ENCODE measurements at regions not wholly inside any gene's neighbourhood (a gene's known extent, or its start where the extent isn't known, plus 50 kb on each side); places are given as distances from the start of the nearest gene placed in this dataset.

DNA sequence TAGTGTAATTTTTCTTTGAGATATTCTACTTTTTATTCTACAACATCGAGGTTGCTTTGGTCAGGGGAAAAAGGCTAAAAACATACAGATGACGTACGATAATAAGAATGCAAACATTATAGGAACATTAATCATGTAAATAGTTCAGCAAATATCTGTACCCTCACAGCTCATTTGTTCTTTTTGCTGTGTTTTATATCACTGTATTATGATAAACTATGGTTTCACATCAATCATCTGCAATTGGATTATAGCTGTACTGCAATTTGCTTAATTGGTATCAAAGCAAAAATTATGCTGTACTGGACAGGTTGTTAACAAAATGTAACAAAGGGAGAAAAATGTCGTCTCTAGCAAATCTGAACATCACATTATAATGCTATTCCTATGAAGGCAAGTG, 597.1 kb downstream of the EPHA7 start:
- DNase-seq (ENCODE audit: low spot score): no peak

DNA sequence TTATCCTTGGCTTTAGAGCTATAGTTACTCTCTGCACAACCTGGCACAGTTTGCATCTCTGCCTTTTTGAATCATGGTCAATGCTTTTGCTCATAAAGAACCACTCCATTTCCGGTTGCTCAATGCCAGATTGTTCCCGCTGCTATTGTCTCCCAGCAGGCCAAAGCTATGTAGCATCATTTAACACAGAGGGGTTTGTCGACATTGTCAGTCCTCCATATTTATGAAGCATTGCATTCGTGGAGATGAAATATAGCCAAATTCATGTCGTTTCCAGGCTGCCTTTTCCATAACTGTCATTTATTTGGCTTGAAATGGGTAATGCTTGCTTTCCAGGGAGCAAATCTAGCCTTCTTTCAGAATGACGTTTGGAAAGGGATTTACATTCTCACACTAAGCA, 598.8 kb downstream of the EPHA7 start:
- DNase-seq (ENCODE audit: low spot score): no peak

DNA sequence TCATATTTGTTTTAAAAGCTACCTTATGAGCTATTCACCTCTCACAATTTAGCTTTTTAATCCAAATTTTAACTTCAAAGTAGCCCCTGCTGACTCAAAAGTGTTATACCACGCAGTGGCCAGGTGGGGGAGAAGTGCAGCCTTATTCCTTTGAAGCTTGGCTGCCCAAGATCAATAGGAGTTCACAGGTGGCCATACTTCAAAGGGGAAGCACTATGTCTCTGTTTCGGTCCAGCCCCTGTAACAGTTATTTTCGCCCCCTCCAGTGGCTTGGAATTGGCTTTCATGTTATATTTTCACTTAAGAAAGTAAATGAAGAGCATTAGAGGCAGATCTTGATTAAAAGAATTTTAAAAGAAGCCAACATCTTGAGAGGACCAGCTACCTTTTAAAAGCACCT, 608.4 kb downstream of the EPHA7 start:
- DNase-seq (ENCODE audit: low spot score): peak; percentile 12

DNA sequence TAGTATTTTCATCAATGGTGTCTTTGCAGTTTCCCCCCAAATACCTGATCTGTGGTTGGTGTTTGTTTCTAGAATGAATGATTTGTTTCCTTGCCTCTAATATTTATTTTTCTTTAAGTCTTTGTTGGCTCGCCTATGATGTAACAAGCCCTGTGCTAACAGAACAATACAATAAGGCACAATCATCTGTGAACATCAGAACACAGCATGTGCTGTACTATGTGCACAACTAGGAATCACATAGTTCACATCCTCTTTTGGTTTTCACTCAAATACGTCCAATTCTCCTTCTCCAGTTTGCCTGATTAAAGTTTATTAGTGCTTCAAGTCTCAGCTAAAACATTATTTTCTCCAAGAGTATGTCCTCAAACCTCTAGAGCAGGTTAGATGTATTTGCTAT, 613.1 kb downstream of the EPHA7 start:
- no peak for DNase-seq (ENCODE audit: low spot score)

DNA sequence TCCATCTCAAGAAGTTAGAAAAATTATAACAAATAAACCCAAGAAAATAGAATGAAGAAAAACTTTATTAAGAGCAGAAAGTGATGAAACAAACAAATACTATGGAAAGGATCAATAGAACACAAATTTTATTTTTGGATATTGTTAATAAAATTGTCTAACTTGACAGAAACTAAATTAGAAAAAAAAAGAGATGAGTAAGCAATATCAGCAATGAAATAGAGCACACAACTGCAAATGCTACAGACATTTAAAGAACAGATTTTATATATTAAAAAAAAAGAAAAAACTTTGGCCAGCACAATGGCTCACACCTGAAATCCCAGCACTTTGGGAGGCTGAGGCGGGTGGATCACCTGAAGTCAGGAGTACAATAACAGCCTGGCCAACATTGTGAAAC, 628.0 kb downstream of the EPHA7 start:
- no peak for DNase-seq (ENCODE audit: low spot score)

DNA sequence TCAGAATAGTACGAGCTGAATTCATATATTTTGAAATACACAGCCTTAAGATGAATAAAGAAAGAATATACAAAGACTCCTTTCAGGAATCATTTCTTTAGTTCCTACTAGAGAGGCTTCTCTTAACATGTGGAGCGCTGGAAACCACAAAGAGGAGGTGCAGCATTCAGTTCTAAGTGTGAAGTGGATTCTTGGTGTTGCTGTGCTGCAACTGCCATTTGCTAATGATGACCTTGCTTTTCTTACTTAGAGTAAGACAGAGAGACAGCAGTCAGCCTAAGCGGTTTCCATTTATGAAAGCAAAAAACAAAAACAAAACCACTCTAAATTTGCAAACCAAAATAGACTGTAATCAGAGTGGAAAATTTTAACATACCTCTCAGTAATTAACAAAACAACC, 629.0 kb downstream of the EPHA7 start:
- no peak for DNase-seq (ENCODE audit: low spot score)

DNA sequence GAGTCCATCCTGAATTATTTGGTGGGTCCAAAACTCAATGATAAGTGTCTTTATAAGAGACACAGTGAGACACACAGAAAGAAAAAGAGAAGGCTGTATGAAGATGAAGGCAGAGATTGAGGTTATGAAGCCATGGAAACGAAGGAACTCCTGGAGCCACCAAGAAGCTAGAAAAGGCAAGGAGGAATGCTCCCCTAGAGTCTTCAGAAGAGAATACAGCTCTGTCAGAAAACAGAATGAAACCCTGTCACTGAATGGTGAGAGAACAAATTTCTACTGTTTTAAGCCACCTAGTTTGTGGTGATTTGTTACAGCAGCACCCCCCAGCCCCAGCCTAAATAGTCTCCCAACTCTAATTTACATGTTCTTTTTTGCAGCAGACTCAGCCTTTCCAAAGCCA, 635.1 kb downstream of the EPHA7 start:
- DNase-seq (ENCODE audit: low spot score): no peak

DNA sequence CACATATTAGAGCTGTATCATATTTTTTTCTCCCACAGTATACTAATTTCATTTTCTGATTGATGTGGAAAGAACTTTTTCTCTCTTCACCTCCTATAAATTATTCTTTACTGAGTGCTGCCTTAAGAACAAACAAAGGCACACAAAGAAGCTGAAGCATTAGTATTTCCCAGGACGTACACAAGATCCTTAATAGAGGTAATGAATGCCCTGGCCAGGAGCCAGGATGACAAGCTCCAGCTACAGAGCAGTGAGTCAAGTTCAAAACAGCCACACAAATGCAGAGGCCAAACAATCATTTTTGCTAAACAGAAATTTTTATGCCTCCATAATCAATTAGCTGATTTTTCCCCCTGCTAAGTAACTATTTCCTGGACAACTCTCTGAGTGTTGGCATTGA, 639.6 kb downstream of the EPHA7 start:
- DNase-seq (ENCODE audit: low spot score): peak; percentile 3

DNA sequence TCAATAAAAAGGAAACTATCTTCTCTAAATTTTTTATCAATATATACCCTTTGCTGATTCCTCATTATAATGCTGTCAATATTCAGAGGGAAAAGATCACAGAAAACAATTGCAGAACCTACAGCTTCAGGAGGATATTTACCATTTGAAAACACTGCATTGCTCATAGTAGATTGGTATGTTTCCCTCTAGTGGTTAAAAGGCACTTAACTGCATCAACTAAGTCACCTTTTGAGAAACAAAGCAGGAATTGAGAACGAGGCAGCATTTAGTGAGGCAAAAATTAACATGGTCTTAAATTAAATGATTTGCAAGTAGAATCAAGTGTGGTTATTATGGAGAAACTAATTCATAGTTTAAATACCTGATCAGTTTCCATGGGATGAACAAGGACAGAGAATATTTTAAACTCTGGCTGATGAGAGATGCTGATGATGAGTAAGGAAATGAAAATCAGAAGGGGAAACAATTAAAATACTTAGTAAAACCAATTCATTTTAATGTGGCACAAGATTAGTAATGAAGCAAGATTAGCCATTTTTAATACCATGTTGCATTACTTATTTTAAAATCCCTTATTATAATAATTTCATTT, 642.1 kb downstream of the EPHA7 start:
- DNase-seq (ENCODE audit: low spot score): no peak

DNA sequence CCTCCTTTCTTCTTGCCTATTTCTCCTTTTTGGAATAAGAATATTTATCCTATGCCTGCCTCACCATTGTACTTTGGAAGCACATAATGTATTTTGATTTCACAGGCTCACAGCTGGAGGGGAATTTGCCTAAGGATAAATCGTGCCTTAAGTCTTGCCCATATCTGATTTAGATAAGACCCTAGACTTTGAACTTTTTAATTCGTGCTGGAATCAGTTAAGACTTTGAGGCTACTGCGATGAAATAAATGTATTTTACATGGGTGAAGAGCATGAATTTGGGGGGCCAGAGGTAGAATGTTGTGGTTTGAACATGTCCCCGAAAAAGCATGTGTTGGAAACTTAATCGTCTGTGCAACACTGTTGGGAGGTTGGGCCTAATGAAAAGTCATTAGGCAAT, 648.8 kb downstream of the EPHA7 start:
- no peak for DNase-seq (ENCODE audit: low spot score)

DNA sequence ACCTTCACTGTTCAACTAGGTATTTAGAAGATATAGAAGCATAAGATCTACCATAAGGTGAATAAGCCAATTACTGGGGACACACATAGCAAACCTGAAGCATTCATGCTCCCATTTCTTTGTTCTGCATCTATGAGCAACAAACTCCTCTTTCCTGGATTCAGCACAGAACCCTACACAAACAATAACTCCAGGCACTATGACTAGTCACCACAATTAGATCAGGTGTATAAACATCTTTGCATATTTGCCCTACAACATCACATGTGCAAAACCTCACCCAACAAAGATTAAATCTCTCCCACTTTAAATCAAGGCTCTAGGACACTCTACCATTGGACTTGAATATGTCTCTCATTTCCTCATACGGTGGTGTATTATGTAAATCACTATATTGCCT, 652.3 kb downstream of the EPHA7 start:
- no peak for DNase-seq (ENCODE audit: low spot score)

DNA sequence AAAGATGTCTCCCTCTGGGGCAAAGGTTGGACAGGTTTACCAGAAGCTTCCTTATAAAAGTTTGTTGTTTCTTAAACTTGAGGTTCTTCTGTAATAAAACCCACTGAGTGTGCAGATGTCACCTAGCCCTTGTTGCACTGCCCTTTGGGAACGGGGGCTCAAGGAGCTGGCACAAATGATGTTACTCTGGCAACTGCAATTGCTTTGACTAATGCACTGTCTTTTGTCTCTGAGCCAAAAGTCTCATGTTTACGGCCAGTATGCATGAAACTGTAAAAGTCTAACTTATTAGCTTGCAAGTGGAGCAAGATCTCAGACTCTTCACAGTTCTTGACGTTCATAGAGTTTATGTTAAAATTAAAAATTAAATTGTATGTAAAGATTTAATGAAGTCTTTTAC, 655.7 kb downstream of the EPHA7 start:
- no peak for DNase-seq (ENCODE audit: low spot score)

DNA sequence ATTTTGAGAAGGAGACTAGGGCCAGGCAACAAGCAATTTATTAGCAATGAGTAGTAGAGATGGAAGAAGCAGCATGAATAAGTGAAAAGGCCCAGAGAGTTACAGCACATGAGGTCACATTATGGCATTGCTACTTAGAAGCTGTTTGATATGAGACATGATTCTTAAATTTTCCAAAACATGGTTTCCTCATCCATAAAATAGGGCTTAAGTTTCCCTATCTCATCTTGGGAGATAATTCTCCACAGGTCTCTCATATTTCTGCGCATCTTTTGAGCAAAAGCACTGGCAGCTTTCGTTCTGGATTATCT, 656.1 kb downstream of the EPHA7 start:
- DNase-seq (ENCODE audit: low spot score): no peak

DNA sequence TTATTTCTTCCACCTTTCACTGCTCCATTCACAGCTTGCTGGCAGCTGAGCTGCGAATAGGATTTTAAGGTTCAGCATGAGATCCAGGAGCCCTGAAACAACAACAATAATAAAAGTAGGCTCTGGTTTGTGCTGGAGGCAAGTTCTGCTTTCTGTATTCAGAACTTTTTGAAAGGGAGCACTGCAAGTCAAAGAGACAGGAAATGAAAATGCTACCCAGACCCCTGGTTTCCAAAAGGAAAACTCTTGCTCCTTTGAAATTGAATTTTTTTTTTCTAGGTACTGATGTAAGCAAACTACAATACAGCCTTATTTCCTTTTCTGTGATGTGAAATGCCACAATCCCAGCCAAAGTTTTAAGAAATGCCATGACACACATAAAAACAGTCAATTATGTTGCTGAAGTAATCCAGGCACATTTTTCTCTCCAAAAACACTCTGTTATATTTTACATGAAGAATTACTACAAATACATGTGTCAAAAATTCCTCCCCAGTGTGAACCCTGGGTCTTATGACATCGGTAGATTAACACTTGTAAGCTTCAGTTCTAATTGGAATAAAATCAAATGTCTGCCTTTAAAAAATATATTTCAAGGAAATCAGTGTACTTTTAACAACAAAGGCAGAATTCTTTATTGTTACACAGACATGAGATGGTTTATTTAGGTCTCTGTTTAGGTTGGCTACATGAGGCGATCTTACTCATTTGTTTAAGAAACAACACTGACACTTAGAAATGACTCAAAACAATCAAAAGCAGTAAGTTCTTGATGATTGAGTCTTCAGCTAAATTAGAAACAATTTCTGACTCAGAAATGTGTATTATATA, 656.7 kb downstream of the EPHA7 start:
- DNase-seq (ENCODE audit: low spot score): no peak

DNA sequence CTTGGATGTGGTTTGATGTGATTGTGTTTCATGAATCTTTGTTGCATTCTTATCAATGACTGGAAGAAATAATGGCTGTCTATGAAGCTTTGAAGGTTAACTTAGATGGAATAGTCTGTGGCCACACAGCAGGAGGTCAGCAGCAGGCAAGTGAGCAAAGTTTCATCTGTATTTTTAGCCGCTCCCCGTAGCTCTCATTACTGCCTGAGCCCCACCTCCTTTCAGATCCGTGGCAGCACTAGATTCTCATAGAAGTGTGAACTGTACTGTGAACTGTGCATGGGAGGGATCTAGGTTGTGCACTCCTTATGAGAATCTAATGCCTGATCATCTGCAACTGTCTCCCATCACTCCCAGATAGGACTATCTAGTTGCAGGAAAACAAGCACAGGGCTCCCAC, 660.2 kb downstream of the EPHA7 start:
- DNase-seq (ENCODE audit: low spot score): no peak

DNA sequence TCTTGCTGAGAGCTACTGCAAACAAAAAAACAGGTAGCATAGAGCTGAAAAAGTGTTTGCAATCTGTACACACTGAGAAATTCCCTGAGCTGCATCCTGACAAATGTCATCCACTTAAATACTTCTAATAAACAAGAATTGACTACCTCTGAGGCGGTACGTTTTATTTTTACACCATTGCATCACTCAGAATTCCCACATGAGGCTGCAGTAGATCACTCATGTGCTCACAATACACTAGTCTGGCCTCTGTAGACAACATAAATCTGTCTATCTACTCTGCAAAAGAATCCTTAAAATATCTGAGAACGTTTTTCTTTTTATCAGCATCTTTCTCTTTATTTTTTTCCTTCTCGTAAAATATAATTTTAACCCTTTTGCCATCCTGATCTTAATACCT, 661.4 kb downstream of the EPHA7 start:
- DNase-seq (ENCODE audit: low spot score): no peak

DNA sequence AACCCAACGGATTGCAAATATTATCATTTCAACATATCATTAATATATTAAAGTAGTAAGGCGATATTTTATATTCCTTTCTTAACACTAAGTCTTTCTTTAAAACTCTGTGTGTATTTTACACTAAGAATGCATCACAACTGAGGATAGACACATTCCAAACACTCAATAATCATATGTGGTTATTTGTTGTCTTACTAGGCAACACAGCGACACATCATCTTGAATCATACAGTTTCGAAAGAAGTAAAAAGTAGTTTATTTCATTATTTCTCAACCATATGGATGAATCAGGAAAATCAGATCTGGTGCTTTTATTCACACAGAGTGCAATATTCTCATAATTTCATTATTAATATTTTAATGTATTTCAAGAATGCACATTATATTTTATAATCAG, 662.4 kb downstream of the EPHA7 start:
- no peak for DNase-seq (ENCODE audit: low spot score)

DNA sequence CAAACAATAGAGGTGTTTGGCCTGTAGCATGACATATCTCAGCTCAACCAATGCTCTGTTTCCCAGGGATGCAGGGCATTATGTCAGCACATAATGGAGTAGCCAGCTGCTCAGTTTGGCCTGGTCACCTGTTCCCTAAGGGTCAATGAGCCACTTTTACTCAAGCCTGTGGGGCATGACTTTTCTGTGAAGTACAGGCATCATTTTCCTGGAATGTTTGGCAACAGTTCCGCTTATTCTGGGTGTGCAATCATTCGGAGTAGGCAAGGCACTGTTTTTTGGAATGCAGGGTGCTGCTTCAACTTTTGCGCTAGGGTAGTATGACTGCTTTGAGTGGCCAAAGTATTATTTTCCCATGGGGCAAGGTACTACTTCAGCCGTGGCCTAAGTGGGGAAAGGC, 665.4 kb downstream of the EPHA7 start:
- no peak for DNase-seq (ENCODE audit: low spot score)

DNA sequence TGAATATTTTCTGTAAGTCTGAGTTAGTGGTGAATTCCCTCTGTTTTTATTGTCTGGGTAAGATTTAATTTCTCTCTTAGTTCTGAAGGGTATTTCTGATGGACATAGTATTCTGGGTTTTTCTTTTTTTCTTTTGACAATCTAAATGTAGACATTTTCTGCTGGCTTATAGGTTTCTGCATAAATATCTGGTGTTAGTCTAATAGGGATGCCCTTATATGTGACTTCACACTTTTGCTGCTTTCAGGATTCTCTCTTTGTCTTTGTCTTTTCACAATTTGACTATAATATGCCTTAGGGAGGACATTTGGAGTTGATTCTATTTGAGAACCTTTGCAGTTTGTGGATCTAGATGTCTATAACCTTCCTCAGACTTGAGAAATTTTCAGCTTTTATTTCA, 667.2 kb downstream of the EPHA7 start:
- DNase-seq (ENCODE audit: low spot score): no peak

DNA sequence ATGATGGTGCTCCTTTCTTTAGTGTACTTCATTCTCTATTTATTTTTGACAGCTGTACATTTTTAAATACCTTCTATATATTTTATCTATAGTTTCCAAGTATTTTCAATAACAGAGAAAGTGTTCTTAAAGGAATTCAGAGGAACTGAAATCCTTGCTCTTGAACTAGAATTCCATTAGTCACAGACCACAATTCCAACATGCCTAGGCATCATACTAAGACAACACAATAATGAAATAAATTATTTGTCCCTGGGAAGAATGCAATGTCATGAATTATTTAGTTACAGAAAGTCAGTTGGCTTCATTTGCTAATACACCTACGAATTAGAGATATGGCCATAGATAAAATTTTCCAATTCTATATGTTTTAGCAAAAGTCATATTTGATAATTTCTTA, 671.2 kb downstream of the EPHA7 start:
- DNase-seq (ENCODE audit: low spot score): no peak

DNA sequence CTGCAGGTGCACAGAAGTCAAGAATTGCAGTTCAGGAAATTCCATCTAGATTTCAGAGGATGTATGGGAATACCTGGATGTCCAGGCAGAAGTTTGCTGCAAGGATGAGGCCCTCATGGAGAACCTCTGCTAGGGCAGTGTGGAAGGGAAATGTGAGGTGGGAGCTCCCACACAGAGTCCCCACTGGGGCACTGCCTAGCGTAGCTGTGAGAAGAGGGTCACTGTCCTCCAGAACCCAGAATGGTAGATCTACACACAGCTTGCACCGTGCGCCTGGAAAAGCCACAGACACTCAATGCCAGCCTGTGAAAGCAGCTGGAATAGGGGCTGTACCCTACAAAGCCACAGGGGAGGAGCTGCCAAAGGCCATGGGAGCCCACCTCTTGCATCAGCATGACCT, 681.4 kb downstream of the EPHA7 start:
- no peak for DNase-seq (ENCODE audit: low spot score)

DNA sequence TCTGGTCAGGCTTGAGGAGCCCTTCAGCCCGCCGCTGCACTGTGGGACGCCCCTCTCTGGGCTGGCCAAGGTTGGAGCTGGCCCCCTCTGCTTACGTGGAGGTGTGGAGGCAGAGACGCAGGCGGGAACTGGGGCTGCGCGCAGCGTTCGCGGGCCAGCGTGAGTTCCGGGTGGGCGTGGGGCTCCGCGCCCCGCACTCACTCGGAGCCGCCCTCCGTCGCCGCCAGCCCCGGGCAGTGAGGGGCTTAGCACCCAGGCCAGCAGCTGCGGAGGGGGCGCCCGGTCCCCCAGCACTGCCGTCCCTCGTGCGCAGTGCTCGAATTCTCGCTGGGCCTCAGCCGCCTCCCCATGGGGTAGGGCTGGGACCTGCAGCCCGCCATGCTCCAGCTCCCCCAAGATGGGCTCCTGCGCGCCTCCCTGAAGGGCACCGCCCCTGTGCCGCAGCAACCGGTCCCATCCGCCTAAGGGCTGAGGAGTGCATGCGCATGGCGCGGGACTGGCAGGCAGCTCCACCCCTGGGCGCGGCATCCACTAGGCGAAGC, 695.9 kb downstream of the EPHA7 start:
- no peak for DNase-seq (ENCODE audit: low spot score)

DNA sequence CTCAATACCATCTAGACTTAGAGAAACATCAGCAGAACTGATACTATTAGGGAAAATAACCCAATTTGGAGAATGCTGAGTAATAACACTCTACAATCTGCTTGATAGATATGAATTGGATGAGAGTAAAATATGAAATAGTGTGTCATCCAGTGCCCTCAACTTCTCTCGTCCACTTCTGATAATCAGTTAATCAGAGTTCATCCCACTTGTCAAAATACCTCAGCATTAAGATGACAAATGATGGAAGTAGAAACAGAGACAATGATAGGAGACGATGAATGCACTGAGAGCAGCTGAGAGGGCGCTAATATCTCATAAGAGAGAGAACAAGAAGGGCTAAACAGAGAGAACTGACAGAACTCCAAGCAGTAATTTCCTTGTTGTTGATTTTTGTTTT, 699.6 kb downstream of the EPHA7 start:
- DNase-seq (ENCODE audit: low spot score): no peak

DNA sequence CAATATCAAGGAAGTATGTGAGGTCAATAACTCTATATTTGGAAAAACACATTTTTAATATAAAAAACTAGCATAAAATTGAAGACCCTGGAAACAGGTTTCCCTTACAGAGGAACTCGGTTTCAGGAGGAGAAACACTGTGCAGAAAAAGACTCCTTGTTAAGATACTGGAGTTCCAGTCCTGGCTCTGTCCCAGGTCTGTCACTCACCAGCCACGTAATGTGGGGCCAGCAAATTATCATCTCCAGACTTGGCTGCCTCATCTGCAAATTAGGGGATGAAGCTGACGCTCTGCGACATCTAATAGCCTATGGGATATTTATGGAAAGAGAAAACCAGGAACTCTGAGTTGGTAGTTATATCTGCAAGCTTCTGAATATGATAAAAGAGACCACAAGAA, 702.7 kb downstream of the EPHA7 start:
- no peak for DNase-seq (ENCODE audit: low spot score)
